OCI-LY3 (cell line): ENCODE measurements at regions not wholly inside any gene's neighbourhood (a gene's known extent, or its start where the extent isn't known, plus 50 kb on each side); places are given as distances from the start of the nearest gene placed in this dataset.

Experiments used
- H2AFZ ChIP-seq: fragments of 200-600, 300-600 bp; shearing (Covaris generic); 2 replicates; pipeline ENCODE4 v1.6.0; 2014; ENCODE audit warnings: antibody characterized with exemption, low read depth, low read length
- H3K27ac ChIP-seq: fragments of 200-600, 300-600 bp; sonication (generic); 2 replicates; pipeline ENCODE4 v1.5.1; 2014; ENCODE audit warnings: mild to moderate bottlenecking, low read length, moderate library complexity, mixed read lengths
- H3K27me3 ChIP-seq: fragments of 200-600, 300-600 bp; sonication (generic); 2 replicates; pipeline ENCODE4 v1.6.1; 2014; ENCODE audit warnings: low read depth, low read length, mixed read lengths
- H3K36me3 ChIP-seq: fragments of 200-600, 300-600 bp; sonication (generic); replicated peaks from 2 replicates; pipeline ENCODE3; 2014; ENCODE audit warnings: low read depth, low read length, mixed read lengths
- H3K4me1 ChIP-seq: fragments of 300-600, 200-600 bp; sonication (generic); 2 replicates; pipeline ENCODE4 v1.6.1; 2014; ENCODE audit warnings: low read length, mixed read lengths
- H3K4me2 ChIP-seq: fragments of 200-600, 300-600 bp; sonication (generic); 2 replicates; pipeline ENCODE4 v1.6.1; 2014; ENCODE audit warnings: low read length, mixed read lengths
- H3K4me3 ChIP-seq: fragments of 300-600, 200-600 bp; sonication (generic); 2 replicates; pipeline ENCODE4 v1.5.1; 2014; ENCODE audit warnings: antibody characterized with exemption, mild to moderate bottlenecking, low read length, moderate library complexity
- H3K79me2 ChIP-seq: fragments of 300-600, 200-600 bp; shearing (Covaris generic); 2 replicates; pipeline ENCODE4 v1.6.1; 2014; ENCODE audit warnings: mild to moderate bottlenecking, low read length, mixed read lengths
- H3K9ac ChIP-seq: fragments of 300-600, 200-600 bp; shearing (Covaris generic); 2 replicates; pipeline ENCODE4 v1.6.0; 2014; ENCODE audit warnings: mild to moderate bottlenecking, low read length, moderate library complexity
- H3K9me3 ChIP-seq: fragments of 200-600, 300-600 bp; shearing (Covaris generic); 2 replicates; pipeline ENCODE4 v1.6.1; 2014; ENCODE audit warnings: low read length, mixed read lengths; ENCODE audit not compliant: insufficient read depth
- H4K20me1 ChIP-seq: fragments of 200-600, 300-600 bp; sonication (generic); 2 replicates; pipeline ENCODE4 v1.6.1; 2016; ENCODE audit warnings: low read length, mixed read lengths; ENCODE audit not compliant: insufficient read depth
- CTCF ChIP-seq: fragments of 200-600, 300-600 bp; sonication (generic); IDR thresholded peaks from 2 replicates; pipeline ENCODE4 v1.5.1; 2014; ENCODE audit warnings: antibody characterized with exemption, low read length, low read depth
- EZH2phosphoT487 ChIP-seq: fragments of 200-600 bp; shearing (Covaris generic); IDR thresholded peaks from 2 replicates; pipeline ENCODE4 v1.6.1; 2018; ENCODE audit warnings: antibody characterized with exemption, mixed run types, low read depth

DNA sequence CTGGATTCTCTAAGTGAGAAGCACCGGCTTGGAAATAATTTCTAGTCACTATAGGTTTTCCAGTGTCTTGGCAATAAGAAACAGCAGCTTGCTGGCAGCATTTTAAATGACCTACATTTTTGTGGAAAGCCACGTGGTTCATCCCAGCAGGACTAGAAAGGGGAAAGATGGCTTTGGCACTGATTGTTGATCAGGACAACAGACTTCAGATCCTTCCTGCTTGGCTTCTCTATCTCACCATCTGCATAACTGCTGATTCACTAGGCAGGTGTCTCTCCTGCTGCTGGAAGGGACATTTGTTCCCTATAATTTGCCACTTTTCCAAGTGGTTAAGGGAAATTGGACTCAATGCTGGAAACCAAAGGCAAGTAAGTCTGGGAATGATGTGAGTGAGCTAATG lies 131.0 kb downstream of the TTC8 start:
- Histone ChIP-seq H3K36me3 (no peaks in the 10 kb centered on the region), H3K4me3 (no peak overlapping the region), H3K4me2 (no peak overlapping the region), H3K79me2 (no peaks in the 10 kb centered on the region), H3K27ac (no peak overlapping the region), H3K9ac (no peak overlapping the region), H4K20me1 (no peaks in the 10 kb centered on the region), H2AFZ (no peak overlapping the region), H3K27me3 (peaks cover 12% of the 10 kb centered on the region; the same call in 1 of the 2 replicates), H3K4me1 (no peaks in the 10 kb centered on the region), H3K9me3 (0 out of 2 replicates have a peak, but pooled peaks cover 9% of the 10 kb centered on the region)
- TF ChIP-seq CTCF (no peak), EZH2phosphoT487 (no peak)

DNA sequence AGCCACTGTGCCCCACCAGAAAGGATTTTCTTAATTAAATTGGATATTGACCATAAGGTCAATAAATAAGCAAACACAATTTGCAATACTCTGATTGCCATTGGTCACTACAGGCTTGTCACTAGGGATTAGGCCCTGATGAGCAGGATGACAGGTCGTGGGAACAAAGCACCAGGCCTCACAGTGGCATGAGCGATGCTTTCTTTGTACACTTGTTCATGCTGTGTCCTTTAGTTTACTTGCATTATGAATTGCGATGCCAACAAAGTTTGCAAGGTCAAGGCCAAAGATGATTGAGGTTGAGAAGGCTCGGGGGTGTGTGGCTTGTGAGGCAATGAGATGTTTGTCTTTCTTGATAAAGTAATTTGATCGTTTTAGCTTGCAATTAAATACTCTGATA lies 136.0 kb downstream of the TTC8 start:
- H3K79me2 ChIP-seq: no peaks in the 10 kb centered on the region
- no peak overlapping the region for H3K4me2 ChIP-seq
- H3K27ac ChIP-seq: no peak overlapping the region
- H4K20me1 ChIP-seq: no peaks in the 10 kb centered on the region
- no peak overlapping the region for H2AFZ ChIP-seq
- no peak overlapping the region for H3K9ac ChIP-seq
- no peaks in the 10 kb centered on the region for H3K4me1 ChIP-seq
- no peak overlapping the region for H3K4me3 ChIP-seq
- no peaks in the 10 kb centered on the region for H3K9me3 ChIP-seq
- no peaks in the 10 kb centered on the region for H3K36me3 ChIP-seq
- TF ChIP-seq EZH2phosphoT487 (no peak), CTCF (no peak)
- peaks cover 36% of the 10 kb centered on the region; the same call in 1 of the 2 replicates for H3K27me3 ChIP-seq

- no peak overlapping the region for H3K9ac ChIP-seq
- no peaks in the 10 kb centered on the region for H3K36me3 ChIP-seq
- no peaks in the 10 kb centered on the region for H4K20me1 ChIP-seq
- H3K4me3 ChIP-seq: no peak overlapping the region
- no peaks in the 10 kb centered on the region for H3K9me3 ChIP-seq
- H2AFZ ChIP-seq: no peak overlapping the region
- TF ChIP-seq EZH2phosphoT487 (no peak), CTCF (no peak)
- H3K27me3 ChIP-seq: peaks cover 36% of the 10 kb centered on the region; the same call in 1 of the 2 replicates
- H3K4me2 ChIP-seq: no peak overlapping the region
- no peak overlapping the region for H3K27ac ChIP-seq
- no peaks in the 10 kb centered on the region for H3K4me1 ChIP-seq
- no peaks in the 10 kb centered on the region for H3K79me2 ChIP-seq
Measured at GRCh38 chr14:88961214-88961613, 136.8 kb downstream of the TTC8 start.

GRCh38 chr14:88962356-88962755 lies 137.9 kb downstream of the TTC8 start:
- Histone ChIP-seq H3K4me2 (no peak overlapping the region), H2AFZ (no peak overlapping the region), H3K27me3 (peaks cover 36% of the 10 kb centered on the region; the same call in 1 of the 2 replicates), H4K20me1 (no peaks in the 10 kb centered on the region), H3K9me3 (no peaks in the 10 kb centered on the region), H3K9ac (no peak overlapping the region), H3K4me1 (no peaks in the 10 kb centered on the region), H3K27ac (no peak overlapping the region), H3K79me2 (no peaks in the 10 kb centered on the region), H3K4me3 (no peak overlapping the region), H3K36me3 (no peaks in the 10 kb centered on the region)
- TF ChIP-seq EZH2phosphoT487: no peak
- no peak for TF ChIP-seq CTCF
